ENCODE measurements at regions not wholly inside any gene's neighbourhood (a gene's known extent, or its start where the extent isn't known, plus 50 kb on each side); places are given as distances from the start of the nearest gene placed in this dataset.
"Not testable (repeated sequence)": the region's sequence is repeated elsewhere in the genome, so short reads cannot be mapped to it uniquely, and the experiment has no call there.

DNA sequence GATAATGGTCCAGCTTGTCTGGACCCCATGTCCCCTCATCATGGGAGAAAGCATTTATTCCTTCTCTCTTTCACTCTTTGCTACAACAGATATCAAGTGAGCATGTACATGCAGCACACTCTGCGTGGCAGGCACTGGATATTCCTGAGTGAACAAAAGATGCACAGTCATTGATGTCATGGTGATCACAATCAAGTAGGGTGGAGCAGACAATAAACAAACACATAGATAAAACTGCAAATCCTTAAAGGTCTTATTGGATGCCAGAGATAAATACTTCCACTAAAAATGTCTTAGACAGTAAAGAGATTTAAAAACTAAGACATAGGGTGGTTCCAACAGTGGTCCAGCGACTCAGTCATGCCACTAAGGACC is 178.0 kb downstream of the ZC3H11B start:
- DNase-seq (ENCODE audit: low read depth in 3 of 3, low spot score in 1 of 3), result no peak

DNA sequence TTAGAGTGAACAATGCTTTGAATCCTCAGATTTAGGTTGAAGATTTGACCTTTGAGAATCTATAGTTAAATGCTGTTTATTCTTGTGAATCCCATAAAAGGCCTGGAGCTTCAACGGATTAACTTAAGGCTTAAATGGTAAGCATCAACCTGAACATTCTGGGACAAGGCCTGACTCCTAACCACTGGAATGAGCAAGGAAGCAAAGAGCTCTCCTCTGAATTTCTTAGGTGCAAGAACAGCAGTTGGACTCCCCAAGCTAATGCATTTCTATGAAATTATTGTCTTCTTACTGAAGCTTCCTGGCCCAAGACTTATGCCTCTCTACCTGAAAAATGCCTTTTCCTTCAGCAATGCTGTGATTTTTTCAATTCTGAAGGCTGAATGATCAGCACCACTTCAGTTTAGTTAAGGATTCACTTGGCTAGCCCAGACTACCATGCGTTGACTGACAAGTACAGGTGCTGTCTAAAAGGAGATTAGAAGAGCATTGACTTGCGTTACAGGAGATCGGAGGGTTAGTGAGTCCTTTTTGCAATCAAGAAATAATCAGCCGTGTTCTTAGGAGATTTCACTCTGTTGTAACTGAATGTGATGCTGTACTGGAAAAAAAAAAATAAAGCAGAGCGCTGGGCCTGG is 178.5 kb downstream of the ZC3H11B start:
- no peak for DNase-seq (ENCODE audit: low read depth in 3 of 3, low spot score in 1 of 3)

DNA sequence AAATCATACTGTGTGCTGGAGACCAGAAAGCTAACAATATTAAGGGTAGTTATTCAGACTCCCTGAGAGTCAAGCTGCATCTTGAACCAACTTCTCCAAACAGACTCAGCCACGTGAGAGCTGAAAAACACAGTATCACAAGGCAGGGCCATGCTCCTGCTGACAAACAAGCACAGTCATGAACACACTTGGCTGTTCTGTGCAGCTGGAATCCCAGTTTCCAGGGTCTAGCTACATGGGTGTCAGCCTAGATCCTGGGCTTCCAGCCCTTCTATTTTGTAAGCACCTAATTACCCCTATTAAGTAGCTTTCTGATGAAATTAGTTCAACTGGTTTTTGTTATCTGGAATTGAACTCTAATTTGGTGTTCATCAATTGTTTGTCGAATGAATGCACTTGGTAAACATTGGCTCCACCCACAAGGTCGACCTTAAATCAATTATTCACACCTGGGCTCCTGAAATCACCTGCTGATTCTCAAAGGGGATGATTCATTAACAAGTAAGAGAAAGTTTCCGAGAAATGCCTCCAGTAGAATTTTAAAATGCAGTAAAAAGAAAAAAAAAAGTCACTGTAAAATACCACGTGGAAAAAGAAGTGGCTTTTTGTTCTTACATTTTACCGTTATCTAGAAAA is 179.3 kb downstream of the ZC3H11B start:
- no peak for DNase-seq (ENCODE audit: low read depth in 3 of 3, low spot score in 1 of 3)

DNA sequence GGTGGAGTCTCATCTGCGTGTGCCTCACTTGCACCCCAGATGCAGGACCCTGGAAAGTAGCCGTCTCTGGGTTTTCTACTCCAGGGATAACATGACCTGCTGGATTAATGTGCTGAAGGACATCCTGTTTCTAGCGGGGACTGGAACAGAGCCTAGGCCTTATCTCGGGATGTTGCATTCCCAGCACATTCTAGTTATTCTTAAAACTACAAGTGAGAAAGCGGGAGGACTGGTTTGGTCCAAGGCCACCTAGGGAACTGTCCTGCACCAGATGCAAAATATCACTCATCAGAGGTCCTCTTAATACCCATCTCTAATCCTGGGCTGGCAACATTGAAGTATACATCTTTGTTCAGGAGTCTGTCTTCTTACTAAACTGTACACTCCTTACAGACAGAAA is 179.9 kb downstream of the ZC3H11B start:
- no peak for DNase-seq (ENCODE audit: low read depth in 3 of 3, low spot score in 1 of 3)

DNA sequence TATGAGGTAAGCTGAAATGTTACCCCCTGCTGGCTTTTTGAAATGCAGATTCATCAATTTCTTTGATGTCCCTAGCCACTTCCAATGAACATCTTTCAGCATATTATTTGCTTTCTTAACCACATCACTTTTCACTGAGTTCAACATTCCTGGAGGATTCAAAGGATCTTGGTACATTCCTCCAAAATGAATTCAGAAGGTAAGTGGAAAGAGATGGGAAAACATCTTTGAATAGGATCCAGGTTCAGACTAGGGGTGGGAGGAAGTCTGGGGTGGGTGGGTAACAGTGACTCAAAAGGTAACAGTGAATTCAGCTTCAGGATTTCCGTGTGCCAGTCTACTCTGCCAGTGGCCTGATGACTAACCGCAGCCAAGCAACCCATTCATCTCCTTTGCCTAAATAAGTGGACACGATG is 180.7 kb downstream of the ZC3H11B start:
- DNase-seq (ENCODE audit: low read depth in 3 of 3, low spot score in 1 of 3), result no peak

DNA sequence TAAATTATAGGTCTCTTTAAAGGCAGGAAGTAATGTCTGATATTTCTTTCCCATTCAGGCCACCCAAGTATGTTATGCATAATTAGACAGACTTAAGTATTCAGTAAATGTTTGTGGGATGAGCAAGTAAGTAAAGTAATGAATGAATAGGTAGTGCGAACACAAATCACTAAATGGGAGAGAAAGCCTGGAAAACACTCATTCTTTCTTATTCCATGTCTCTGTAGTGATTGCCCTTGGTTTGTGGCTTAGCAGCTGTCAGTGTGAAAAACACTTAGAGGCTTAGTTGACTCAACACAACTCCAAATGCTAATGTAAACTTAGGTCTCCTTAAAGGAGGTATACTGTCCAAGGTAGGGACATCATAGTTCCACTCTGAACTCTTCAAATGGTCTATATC is 182.5 kb downstream of the ZC3H11B start:
- DNase-seq (ENCODE audit: low read depth in 3 of 3, low spot score in 1 of 3), result no peak

- no peak for DNase-seq (ENCODE audit: low read depth in 3 of 3, low spot score in 1 of 3)
Observed at GRCh38 chr1:219428651-219429050, 184.3 kb downstream of the ZC3H11B start.

DNA sequence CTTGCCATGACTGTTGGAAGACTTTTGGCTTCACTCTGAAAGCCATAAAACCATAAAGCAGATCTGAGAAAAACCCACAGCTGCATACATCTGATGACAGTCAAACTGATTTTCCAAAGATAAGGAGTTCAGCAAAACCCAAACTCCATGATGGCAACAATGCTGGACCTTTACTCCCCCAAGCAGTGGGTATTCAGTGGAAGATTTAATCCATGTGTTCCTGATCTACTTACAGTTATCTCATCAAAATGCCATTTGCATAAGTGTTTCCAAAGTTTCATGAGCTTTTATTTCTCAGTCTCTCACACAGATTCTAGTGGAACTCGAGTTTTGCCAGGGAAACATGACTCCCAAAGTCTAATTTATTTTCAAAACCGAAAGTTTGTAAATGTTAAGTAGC is 184.9 kb downstream of the ZC3H11B start:
- DNase-seq (ENCODE audit: low read depth in 3 of 3, low spot score in 1 of 3), result no peak

- DNase-seq (ENCODE audit: low read depth in 3 of 3, low spot score in 1 of 3), result no peak
Observed at GRCh38 chr1:219427403-219427802, 185.5 kb downstream of the ZC3H11B start.

DNA sequence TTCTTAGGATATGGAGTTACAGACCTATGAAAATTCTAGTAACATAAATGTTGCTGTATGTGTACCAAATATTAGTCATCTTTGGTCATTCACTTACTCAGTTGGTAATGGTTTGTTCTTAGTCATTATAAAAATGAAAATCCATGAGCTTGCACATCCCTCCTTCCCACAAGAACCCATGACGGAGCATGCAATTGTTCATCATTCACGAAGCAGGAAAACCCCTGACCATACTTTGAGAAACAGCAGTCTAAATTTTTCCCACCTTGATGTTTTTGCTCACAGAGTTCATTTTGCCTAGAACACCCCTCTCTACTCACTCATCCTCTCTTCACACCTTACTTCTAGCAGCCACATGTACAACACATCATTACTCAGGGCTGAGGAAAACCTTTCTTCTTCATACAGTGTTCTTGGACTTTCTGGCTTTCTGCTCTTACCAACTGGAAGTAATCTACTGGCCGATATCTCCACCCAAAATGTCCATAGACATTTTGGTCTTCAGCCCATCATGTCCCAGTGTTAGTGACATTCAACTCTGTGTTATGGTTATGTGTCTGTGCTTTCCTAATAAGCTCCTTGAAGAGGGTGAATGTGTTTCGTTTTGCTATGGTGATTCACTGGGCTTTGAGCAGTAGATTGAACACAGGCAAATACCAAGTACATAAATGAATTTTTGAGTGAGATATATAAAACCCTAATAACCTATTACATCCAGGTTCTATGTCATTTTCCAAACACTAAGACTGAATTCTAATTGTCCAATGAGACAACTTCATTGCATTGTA is 189.9 kb downstream of the ZC3H11B start:
- no peak for DNase-seq (ENCODE audit: low read depth in 3 of 3, low spot score in 1 of 3)

DNA sequence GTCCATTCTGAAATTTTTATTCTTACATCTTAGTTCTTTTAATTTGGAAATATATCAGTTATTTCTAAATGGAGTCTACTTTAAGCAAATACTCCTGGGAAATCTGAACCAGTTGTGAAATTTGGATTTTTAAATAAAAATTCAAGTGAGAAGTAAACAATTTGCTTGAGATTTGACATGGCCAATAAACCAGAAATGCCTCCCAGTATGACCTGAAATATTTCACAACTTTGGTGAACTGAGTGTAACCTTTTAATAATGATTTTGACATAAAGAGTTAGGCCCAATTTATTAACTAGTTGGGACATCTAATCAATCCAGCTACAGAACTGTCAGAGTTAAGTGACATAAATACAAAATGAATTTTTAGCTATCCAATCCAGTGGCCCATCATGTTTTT is 192.0 kb downstream of the ZC3H11B start:
- no peak for DNase-seq (ENCODE audit: low read depth in 3 of 3, low spot score in 1 of 3)

DNA sequence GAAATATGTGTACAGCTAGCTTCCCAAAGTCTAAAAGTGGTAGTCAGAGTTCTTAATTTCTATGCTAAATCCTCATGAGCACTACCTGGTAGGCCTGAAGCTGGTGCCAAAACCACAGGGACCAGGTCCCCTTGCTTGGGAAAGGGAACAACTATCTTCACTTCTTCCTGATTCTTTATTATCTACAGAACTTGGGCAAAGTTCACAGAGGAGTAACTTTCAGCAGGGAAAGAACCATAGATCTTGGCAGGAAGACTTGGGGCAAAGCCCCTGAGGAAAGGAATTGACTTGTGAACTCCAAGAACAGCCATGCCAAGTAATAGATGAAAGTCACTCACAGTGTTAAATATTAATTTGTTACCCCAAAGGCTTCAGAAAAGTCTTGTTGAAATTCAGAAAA is 193.0 kb downstream of the ZC3H11B start:
- DNase-seq (ENCODE audit: low read depth in 3 of 3, low spot score in 1 of 3), result no peak

GRCh38 chr1:219419065-219419464 is 193.8 kb downstream of the ZC3H11B start:
- DNase-seq (ENCODE audit: low read depth in 3 of 3, low spot score in 1 of 3), result no peak

GRCh38 chr1:219417610-219418009 is 195.3 kb downstream of the ZC3H11B start:
- DNase-seq (ENCODE audit: low read depth in 3 of 3, low spot score in 1 of 3), result no peak

- peak in 2 of 3 donors; percentile 3 to 41 for DNase-seq (ENCODE audit: low read depth in 3 of 3, low spot score in 1 of 3)
Observed at GRCh38 chr1:219416598-219417238, 196.2 kb downstream of the ZC3H11B start.

GRCh38 chr1:219415915-219416314 is 197.0 kb downstream of the ZC3H11B start:
- no peak for DNase-seq (ENCODE audit: low read depth in 3 of 3, low spot score in 1 of 3)

DNA sequence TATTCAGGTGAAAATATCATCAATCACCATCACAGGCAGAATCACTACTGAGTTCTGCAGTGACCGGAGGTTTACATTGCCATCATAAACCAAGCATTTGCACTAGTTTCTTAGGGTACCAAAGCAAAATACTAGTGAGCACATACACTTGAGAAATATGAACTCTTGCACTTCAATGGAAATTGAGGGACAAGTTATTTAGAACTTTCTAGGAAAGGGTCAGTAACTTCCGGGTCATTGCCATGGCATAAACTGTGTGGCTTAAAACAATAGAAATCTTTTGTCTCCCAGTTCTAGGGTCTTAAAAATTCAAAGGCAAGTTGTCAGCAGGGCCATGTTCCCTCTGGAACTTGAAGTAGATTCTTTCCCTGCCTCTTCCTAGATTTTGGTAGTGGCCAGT is 197.5 kb downstream of the ZC3H11B start:
- no peak for DNase-seq (ENCODE audit: low read depth in 3 of 3, low spot score in 1 of 3)

DNA sequence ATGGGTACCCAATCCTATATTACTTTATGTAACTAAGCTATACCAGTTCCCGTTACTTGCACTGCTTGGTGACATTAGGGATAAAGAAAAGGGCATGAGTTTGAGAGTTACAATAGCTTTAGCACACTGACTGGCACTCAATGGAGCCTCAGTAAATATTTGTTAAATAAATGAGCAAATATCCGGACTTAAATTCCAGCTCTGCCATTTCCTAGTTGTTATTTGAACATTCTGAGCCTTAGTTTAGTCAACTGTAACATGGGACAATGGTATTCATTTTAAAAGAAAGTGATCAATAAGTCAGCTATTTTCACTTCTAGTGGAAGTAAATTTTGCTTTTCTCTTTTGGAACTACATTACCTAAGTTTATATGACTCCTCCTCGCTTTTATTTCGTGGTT is 198.7 kb downstream of the ZC3H11B start:
- no peak for DNase-seq (ENCODE audit: low read depth in 3 of 3, low spot score in 1 of 3)

DNA sequence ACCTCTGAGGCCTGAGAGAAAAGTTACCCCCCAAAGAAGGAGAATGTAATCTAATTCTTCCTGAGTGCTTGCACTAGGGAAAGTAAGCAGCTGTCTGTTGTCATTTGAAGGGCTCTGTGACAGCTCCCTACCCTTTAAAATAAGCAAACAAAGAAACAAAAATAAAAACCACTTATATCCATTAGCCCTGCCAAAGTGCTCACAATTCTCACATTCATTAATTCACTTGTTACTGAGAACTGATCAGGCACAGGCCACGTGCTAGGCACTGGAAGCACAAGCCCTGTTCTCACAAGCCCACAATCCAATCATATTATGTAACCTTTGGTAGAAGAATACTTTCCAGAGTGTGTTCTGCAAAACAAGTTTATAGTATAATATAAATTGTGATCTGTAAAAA is 199.4 kb downstream of the ZC3H11B start:
- DNase-seq (ENCODE audit: low read depth in 3 of 3, low spot score in 1 of 3), result no peak

GRCh38 chr1:219412772-219413171 is 200.1 kb downstream of the ZC3H11B start:
- no peak for DNase-seq (ENCODE audit: low read depth in 3 of 3, low spot score in 1 of 3)

GRCh38 chr1:219410721-219411120 is 202.2 kb downstream of the ZC3H11B start:
- DNase-seq (ENCODE audit: low read depth in 3 of 3, low spot score in 1 of 3), result not testable (repeated sequence)
